ENCODE measurements at regions not wholly inside any gene's neighbourhood (a gene's known extent, or its start where the extent isn't known, plus 50 kb on each side); places are given as distances from the start of the nearest gene placed in this dataset.
"Not testable (repeated sequence)": the region's sequence is repeated elsewhere in the genome, so short reads cannot be mapped to it uniquely, and the experiment has no call there.

- no peak for ATAC-seq
- no peak for DNase-seq (ENCODE audit: low spot score)
Observed at GRCh38 chr12:58750484-58750883, 169.8 kb downstream of the LRIG3 start.

- ATAC-seq (peak; percentile 17), DNase-seq (ENCODE audit: low spot score) (no peak)
Observed at GRCh38 chr12:58757422-58757821, 162.9 kb downstream of the LRIG3 start.

GRCh38 chr12:58759745-58760144 is 160.6 kb downstream of the LRIG3 start:
- not testable (repeated sequence) for ATAC-seq; DNase-seq (ENCODE audit: low spot score)

GRCh38 chr12:58761308-58761707 is 159.0 kb downstream of the LRIG3 start:
- ATAC-seq: no peak
- no peak for DNase-seq (ENCODE audit: low spot score)

GRCh38 chr12:58764100-58764953 is 156.0 kb downstream of the LRIG3 start:
- no peak for ATAC-seq
- no peak for DNase-seq (ENCODE audit: low spot score)

- ATAC-seq (no peak), DNase-seq (ENCODE audit: low spot score) (no peak)
Observed at GRCh38 chr12:58765076-58765475, 155.2 kb downstream of the LRIG3 start.

- DNase-seq (ENCODE audit: low spot score) (peak; percentile 51), ATAC-seq (peak; percentile 93)
Observed at GRCh38 chr12:58765653-58766512, 154.4 kb downstream of the LRIG3 start.

GRCh38 chr12:58766513-58766870 is 153.8 kb downstream of the LRIG3 start:
- ATAC-seq (peak; percentile 24), DNase-seq (ENCODE audit: low spot score) (no peak)

GRCh38 chr12:58767496-58767895 is 152.8 kb downstream of the LRIG3 start:
- ATAC-seq (no peak), DNase-seq (ENCODE audit: low spot score) (no peak)

- no peak for ATAC-seq
- no peak for DNase-seq (ENCODE audit: low spot score)
Observed at GRCh38 chr12:58773986-58774385, 146.3 kb downstream of the LRIG3 start.

GRCh38 chr12:58774731-58775130 is 145.6 kb downstream of the LRIG3 start:
- DNase-seq (ENCODE audit: low spot score) (no peak), ATAC-seq (no peak)

- DNase-seq (ENCODE audit: low spot score) (no peak), ATAC-seq (no peak)
Observed at GRCh38 chr12:58775396-58775795, 144.9 kb downstream of the LRIG3 start.

- DNase-seq (ENCODE audit: low spot score): no peak
- ATAC-seq: no peak
Observed at GRCh38 chr12:58776144-58776543, 144.2 kb downstream of the LRIG3 start.

GRCh38 chr12:58777815-58778214 is 142.5 kb downstream of the LRIG3 start:
- ATAC-seq (no peak), DNase-seq (ENCODE audit: low spot score) (no peak)

- ATAC-seq (peak; percentile 46), DNase-seq (ENCODE audit: low spot score) (no peak)
Observed at GRCh38 chr12:58781609-58782008, 138.7 kb downstream of the LRIG3 start.

- ATAC-seq: no peak
- DNase-seq (ENCODE audit: low spot score): no peak
Observed at GRCh38 chr12:58787021-58787760, 133.1 kb downstream of the LRIG3 start.

GRCh38 chr12:58794859-58795258 is 125.4 kb downstream of the LRIG3 start:
- no peak for ATAC-seq
- DNase-seq (ENCODE audit: low spot score): no peak

GRCh38 chr12:58795825-58796224 is 124.5 kb downstream of the LRIG3 start:
- no peak for DNase-seq (ENCODE audit: low spot score)
- no peak for ATAC-seq

GRCh38 chr12:58801986-58802385 is 118.3 kb downstream of the LRIG3 start:
- ATAC-seq: no peak
- no peak for DNase-seq (ENCODE audit: low spot score)

- no peak for DNase-seq (ENCODE audit: low spot score)
- ATAC-seq: no peak
Observed at GRCh38 chr12:58803908-58804307, 116.4 kb downstream of the LRIG3 start.

GRCh38 chr12:58804749-58805148 is 115.6 kb downstream of the LRIG3 start:
- ATAC-seq (peak; percentile 56), DNase-seq (ENCODE audit: low spot score) (no peak)

Measured in left lobe of liver (tissue), 2 donors.